DND-41 (cell line): ENCODE measurements at regions not wholly inside any gene's neighbourhood (a gene's known extent, or its start where the extent isn't known, plus 50 kb on each side); places are given as distances from the start of the nearest gene placed in this dataset.

Experiments used
- ATAC-seq: fragments of 200-7000 bp; cut with Tn5 transposase; 3 replicates; pipeline ENCODE4 v1.9.1; 2021; ENCODE audit warnings: low read depth; ENCODE audit not compliant: insufficient read depth
- DNase-seq: peaks from one replicate; pipeline ENCODE4 v3.0.0-alpha.2; 2020
- H2AFZ ChIP-seq: 2 replicates; pipeline ENCODE4 v1.6.0; 2012; ENCODE audit warnings: low read depth, low read length
- H3K27ac ChIP-seq: 2 replicates; pipeline ENCODE4 v1.5.1; 2012; ENCODE audit warnings: low read length, inconsistent platforms
- H3K27me3 ChIP-seq: fragments of 200-600 bp; sonication (generic); 2 replicates; pipeline ENCODE4 v1.6.0; 2012; ENCODE audit warnings: low read length, mild to moderate bottlenecking, inconsistent platforms; ENCODE audit not compliant: insufficient read depth, poor library complexity
- H3K36me3 ChIP-seq: 2 replicates; pipeline ENCODE4 v1.5.1; 2012; ENCODE audit warnings: low read length, inconsistent platforms; ENCODE audit not compliant: insufficient read depth
- H3K4me1 ChIP-seq: 2 replicates; pipeline ENCODE4 v1.5.1; 2012; ENCODE audit warnings: mild to moderate bottlenecking, low read length; ENCODE audit not compliant: insufficient read depth
- H3K4me2 ChIP-seq: 2 replicates; pipeline ENCODE4 v1.6.0; 2012; ENCODE audit warnings: mild to moderate bottlenecking, moderate library complexity, low read length, inconsistent platforms; ENCODE audit not compliant: insufficient read depth
- H3K4me3 ChIP-seq, 2 experiments: fragments of 200-600 bp in 1 of 2; shearing (Covaris generic) in 1 of 2; 2 replicates each; pipeline ENCODE4 v1.5.1; 2012 to 2016; ENCODE audit warnings: inconsistent platforms in 2 of 2, low read length in 2 of 2, mild to moderate bottlenecking in 2 of 2, low read depth in 1 of 2, moderate library complexity in 1 of 2
- H3K79me2 ChIP-seq: 2 replicates; pipeline ENCODE4 v1.6.0; 2012; ENCODE audit warnings: low read length, inconsistent platforms; ENCODE audit not compliant: insufficient read depth
- H3K9ac ChIP-seq: 2 replicates; pipeline ENCODE4 v1.6.0; 2012; ENCODE audit warnings: low read depth, mild to moderate bottlenecking, inconsistent platforms, low read length, moderate library complexity
- H3K9me3 ChIP-seq: 2 replicates; pipeline ENCODE4 v1.5.1; 2012; ENCODE audit warnings: low read length, moderate library complexity, mild to moderate bottlenecking, inconsistent platforms; ENCODE audit not compliant: insufficient read depth, severe bottlenecking
- H4K20me1 ChIP-seq: 2 replicates; pipeline ENCODE4 v1.6.0; 2012; ENCODE audit warnings: low read length; ENCODE audit not compliant: insufficient read depth
- EZH2 ChIP-seq: IDR thresholded peaks from 3 replicates; pipeline ENCODE4 v1.6.1; 2012; ENCODE audit warnings: borderline replicate concordance, low read depth, mild to moderate bottlenecking, moderate library complexity, low read length, inconsistent platforms; ENCODE audit not compliant: severe bottlenecking
- TF ChIP-seq, protein P1 (sequence below): IDR thresholded peaks from 2 replicates; pipeline ENCODE4 v1.5.1; 2012; ENCODE audit warnings: borderline replicate concordance, low read length, moderate library complexity, mild to moderate bottlenecking; ENCODE audit not compliant: poor library complexity, severe bottlenecking; ENCODE audit errors: extremely low read depth

DNA sequence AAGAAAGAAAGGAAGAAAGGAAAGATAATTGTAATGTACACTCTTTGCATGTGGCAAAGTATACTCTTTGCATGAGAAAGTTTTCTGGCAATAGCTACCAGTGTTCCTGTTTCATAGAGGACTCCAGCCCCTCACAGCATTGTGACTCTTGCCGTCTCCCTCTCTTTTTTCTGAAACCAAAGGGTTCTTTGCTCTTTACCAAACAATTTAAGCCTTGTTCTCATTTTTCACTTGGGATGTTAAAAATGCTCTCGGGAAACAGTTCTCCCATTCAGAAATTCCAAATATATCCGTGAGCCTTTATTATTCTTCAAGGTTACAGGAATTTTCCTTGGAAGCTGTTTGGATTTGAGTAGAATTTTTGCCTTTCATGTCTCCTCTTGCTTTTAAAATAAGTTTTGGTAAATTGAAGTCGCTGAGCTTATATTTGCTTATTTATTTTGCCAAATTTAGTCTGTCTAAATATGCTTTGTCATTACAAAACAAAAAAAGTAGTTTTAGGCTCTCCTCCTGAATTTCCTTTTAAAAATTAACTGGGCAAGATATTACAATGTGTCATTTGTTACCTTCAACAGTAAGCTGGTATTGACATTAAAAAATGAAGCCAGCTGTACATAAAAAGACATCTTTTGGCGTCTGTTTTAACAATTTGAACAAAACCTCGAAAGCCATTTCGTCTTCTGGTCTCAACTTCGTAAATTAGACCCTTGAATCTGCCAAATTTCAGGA, 103.8 kb upstream of the ARMC2 start:
- Histone ChIP-seq H3K79me2 (no peaks in the 10 kb centered on the region), H2AFZ (no peak overlapping the region), H4K20me1 (no peaks in the 10 kb centered on the region), H3K27ac (no peak overlapping the region), H3K4me3 (no peak overlapping the region), H3K4me1 (no peaks in the 10 kb centered on the region), H3K9ac (no peak overlapping the region), H3K9me3 (no peaks in the 10 kb centered on the region), H3K36me3 (no peaks in the 10 kb centered on the region), H3K27me3 (peaks cover 2% of the 10 kb centered on the region), H3K4me2 (no peak overlapping the region)
- no peak for TF ChIP-seq EZH2
- TF ChIP-seq, protein P1, sequence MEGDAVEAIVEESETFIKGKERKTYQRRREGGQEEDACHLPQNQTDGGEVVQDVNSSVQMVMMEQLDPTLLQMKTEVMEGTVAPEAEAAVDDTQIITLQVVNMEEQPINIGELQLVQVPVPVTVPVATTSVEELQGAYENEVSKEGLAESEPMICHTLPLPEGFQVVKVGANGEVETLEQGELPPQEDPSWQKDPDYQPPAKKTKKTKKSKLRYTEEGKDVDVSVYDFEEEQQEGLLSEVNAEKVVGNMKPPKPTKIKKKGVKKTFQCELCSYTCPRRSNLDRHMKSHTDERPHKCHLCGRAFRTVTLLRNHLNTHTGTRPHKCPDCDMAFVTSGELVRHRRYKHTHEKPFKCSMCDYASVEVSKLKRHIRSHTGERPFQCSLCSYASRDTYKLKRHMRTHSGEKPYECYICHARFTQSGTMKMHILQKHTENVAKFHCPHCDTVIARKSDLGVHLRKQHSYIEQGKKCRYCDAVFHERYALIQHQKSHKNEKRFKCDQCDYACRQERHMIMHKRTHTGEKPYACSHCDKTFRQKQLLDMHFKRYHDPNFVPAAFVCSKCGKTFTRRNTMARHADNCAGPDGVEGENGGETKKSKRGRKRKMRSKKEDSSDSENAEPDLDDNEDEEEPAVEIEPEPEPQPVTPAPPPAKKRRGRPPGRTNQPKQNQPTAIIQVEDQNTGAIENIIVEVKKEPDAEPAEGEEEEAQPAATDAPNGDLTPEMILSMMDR = no peak
- ATAC-seq = no peak
- DNase-seq = no peak

DNA sequence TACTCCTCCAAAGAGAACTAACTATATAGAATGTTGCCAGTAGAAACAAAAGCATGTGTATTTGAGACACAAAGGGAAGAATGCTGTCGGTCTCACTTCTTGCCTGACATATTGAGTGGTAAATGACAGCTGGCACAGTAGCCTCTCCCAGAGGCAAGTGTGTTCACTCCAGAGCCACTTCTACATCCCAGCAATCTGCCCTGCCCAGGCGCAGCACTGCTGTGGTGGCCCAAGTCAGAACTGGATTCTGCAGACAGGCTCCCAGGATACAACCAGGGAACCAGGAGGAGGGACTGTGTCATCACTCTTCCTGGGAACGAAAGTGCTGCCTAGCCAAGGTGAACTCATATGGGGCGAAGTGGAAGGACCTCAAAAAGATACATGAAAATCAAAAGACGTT, 103.2 kb upstream of the ARMC2 start:
- no peak overlapping the region for H3K9ac ChIP-seq
- no peaks in the 10 kb centered on the region for H3K9me3 ChIP-seq
- DNase-seq (no peak), ATAC-seq (no peak)
- H3K4me1 ChIP-seq = no peaks in the 10 kb centered on the region
- no peak overlapping the region for H3K4me3 ChIP-seq
- no peaks in the 10 kb centered on the region for H3K36me3 ChIP-seq
- H3K79me2 ChIP-seq = no peaks in the 10 kb centered on the region
- no peak overlapping the region for H3K4me2 ChIP-seq
- no peak overlapping the region for H2AFZ ChIP-seq
- no peaks in the 10 kb centered on the region for H4K20me1 ChIP-seq
- H3K27me3 ChIP-seq = peaks cover 2% of the 10 kb centered on the region
- H3K27ac ChIP-seq = no peak overlapping the region
- no peak for TF ChIP-seq EZH2
- TF ChIP-seq, protein P1 = no peak

DNA sequence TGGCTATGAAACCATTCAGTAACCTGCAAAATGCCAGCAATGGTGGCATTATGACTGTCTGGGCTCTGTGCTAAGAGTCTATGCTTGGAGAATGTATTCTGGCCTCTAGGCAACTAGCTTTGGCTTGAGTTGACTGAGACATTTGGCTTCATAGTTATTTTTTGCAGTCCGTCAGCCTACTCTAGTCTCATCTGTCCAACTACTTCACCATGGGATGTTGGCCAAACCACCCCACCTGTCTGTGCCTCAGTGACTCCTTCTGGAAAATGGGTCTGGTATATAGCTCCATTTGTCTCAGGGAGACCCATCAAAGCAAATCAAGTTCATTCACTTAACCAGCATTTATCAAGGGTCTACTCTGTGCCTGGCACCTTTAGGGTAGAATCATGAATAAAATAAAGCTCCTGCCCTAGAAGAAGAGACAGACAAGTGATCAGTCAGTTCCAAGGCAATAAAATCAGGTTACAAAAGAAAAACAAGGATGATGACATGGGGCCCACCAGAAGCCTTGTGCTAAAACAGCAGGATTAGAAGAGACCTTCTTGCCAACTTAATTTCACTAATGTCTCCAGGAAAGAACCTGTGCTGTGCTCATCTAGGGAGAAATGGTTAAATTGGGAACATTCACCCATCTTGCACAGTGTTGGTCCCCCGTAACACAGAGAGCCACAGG, 102.4 kb upstream of the ARMC2 start:
- no peak for ATAC-seq

More for the DNA sequence above, 102.4 kb upstream of the ARMC2 start:
- Histone ChIP-seq H3K36me3 (no peaks in the 10 kb centered on the region), H3K9ac (no peak overlapping the region), H3K4me3 (no peak overlapping the region), H3K4me1 (no peaks in the 10 kb centered on the region), H4K20me1 (no peaks in the 10 kb centered on the region), H3K79me2 (no peaks in the 10 kb centered on the region), H3K27me3 (peaks cover 2% of the 10 kb centered on the region), H3K27ac (no peak overlapping the region), H3K9me3 (no peaks in the 10 kb centered on the region), H3K4me2 (no peak overlapping the region), H2AFZ (no peak overlapping the region)
- no peak for TF ChIP-seq EZH2
- TF ChIP-seq, protein P1 = no peak
- no peak for DNase-seq
